Right lobe of liver (tissue), 4 donors: ENCODE measurements at regions not wholly inside any gene's neighbourhood (a gene's known extent, or its start where the extent isn't known, plus 50 kb on each side); places are given as distances from the start of the nearest gene placed in this dataset.

Experiments
- POLR2A ChIP-seq: fragments of 450-650 bp; IDR thresholded peaks from one replicate; pipeline ENCODE4 v1.6.1; 2017; ENCODE audit warnings: antibody characterized with exemption, mild to moderate bottlenecking
- TF ChIP-seq, protein P1 (sequence below), 4 donors: fragments of 200-600 bp in 3 of 4; fragments of 450-650 bp in 1 of 4; IDR thresholded peaks; one replicate each; pipeline versions ENCODE4 v1.5.1 to v1.8.0; 2016 to 2022; ENCODE audit warnings: antibody characterized with exemption in 4 of 4, mild to moderate bottlenecking in 2 of 4
- donor health status: DM: no; HTN: no; CAD: no.
- donor health status: DM: no; HTN: no; CAD: no.
- donor health status: DM: no; HTN: yes; CAD: no.

DNA sequence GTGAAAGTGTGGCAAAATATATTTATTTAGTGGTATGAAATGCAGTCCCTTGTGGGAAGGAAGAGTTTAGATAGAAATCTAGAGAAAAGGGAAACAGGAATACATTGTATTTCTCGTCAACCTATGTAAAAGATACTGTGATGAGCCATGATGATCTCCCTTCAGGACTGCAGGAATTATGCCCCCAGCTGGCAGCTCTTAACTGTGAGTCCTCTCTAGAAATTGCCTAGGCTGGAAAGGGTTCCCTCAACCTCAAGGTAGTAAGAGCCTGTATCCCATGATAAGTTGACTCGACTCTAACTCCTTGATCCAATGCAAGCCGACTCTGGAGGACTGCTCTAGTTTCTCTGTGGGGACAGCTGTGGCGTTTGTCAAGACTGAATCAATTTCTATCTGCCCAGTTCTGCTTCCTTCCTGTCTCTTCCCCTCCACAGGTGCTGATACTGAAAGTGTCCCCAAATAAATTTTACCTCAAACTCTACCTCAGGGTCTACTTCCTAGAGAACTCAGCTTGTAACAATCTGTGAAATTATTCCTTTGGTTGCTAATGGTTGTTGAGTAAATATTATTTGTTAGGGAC, 897.3 kb downstream of the METTL15 start:
- TF ChIP-seq, protein P1, sequence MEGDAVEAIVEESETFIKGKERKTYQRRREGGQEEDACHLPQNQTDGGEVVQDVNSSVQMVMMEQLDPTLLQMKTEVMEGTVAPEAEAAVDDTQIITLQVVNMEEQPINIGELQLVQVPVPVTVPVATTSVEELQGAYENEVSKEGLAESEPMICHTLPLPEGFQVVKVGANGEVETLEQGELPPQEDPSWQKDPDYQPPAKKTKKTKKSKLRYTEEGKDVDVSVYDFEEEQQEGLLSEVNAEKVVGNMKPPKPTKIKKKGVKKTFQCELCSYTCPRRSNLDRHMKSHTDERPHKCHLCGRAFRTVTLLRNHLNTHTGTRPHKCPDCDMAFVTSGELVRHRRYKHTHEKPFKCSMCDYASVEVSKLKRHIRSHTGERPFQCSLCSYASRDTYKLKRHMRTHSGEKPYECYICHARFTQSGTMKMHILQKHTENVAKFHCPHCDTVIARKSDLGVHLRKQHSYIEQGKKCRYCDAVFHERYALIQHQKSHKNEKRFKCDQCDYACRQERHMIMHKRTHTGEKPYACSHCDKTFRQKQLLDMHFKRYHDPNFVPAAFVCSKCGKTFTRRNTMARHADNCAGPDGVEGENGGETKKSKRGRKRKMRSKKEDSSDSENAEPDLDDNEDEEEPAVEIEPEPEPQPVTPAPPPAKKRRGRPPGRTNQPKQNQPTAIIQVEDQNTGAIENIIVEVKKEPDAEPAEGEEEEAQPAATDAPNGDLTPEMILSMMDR (IDR thresholded peaks at IDR 0.05), result no peak
- TF ChIP-seq POLR2A, result no peak
